D721Med (cell line): ENCODE measurements at regions not wholly inside any gene's neighbourhood (a gene's known extent, or its start where the extent isn't known, plus 50 kb on each side); places are given as distances from the start of the nearest gene placed in this dataset.

Experiments
- DNase-seq: peaks from one replicate; pipeline ENCODE4 v3.0.0; 2011; ENCODE audit warnings: low spot score; ENCODE audit not compliant: insufficient read length
- FAIRE-seq: peaks from 2 replicates; lab custom pipeline; 2011; peaks lifted over from hg19 to GRCh38; lab: Jason Lieb, UNC
- CTCF ChIP-seq: IDR thresholded peaks from 2 replicates; pipeline ENCODE4 v1.5.1; 2012; ENCODE audit warnings: mild to moderate bottlenecking, control low read depth; ENCODE audit not compliant: insufficient read depth; ENCODE audit errors: missing control alignments

GRCh38 chr3:110795163-110795562 lies 276.5 kb upstream of the NECTIN3 start:
- DNase-seq (no peak), FAIRE-seq (no peak)
- no peak for TF ChIP-seq CTCF

GRCh38 chr3:110799271-110799670 lies 272.3 kb upstream of the NECTIN3 start:
- TF ChIP-seq CTCF, result no peak
- no peak for FAIRE-seq
- no peak for DNase-seq

- no peak for DNase-seq
- no peak for FAIRE-seq
- TF ChIP-seq CTCF, result no peak
These were observed 266.8 kb upstream of the NECTIN3 start for GRCh38 chr3:110804856-110805255.

GRCh38 chr3:110806924-110807323 lies 264.7 kb upstream of the NECTIN3 start:
- no peak for DNase-seq
- TF ChIP-seq CTCF, result no peak
- FAIRE-seq, result no peak

GRCh38 chr3:110808630-110809029 lies 263.0 kb upstream of the NECTIN3 start:
- TF ChIP-seq CTCF, result no peak
- DNase-seq, result no peak
- FAIRE-seq, result no peak

- no peak for FAIRE-seq
- no peak for DNase-seq
- no peak for TF ChIP-seq CTCF
These were observed 261.3 kb upstream of the NECTIN3 start for GRCh38 chr3:110810356-110810755.

GRCh38 chr3:110811050-110811449 lies 260.6 kb upstream of the NECTIN3 start:
- no peak for FAIRE-seq
- DNase-seq, result no peak
- TF ChIP-seq CTCF, result no peak
